ENCODE measurements at regions not wholly inside any gene's neighbourhood (a gene's known extent, or its start where the extent isn't known, plus 50 kb on each side); places are given as distances from the start of the nearest gene placed in this dataset.
"Not testable (repeated sequence)": the region's sequence is repeated elsewhere in the genome, so short reads cannot be mapped to it uniquely, and the experiment has no call there.

DNA sequence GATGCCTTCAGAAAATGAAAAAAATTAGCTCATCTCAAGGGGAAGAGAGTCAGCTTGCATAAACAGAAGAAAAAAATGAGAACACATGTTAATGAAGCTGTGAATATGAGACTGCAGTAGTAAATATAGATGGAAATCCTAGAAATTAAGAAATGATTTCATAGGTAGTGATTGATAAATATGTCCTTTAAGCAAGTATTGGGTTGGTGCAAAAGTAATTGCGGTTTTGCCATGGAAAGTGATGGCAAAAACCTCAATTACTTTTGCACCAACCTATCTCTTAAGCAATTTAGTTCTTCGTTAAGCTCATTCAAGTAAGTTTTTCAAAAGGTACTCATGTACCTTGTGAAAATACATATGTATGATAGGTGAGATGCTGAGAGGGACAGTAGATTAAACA lies 400.9 kb downstream of the SH2D1A start:
- no peaks in the 10 kb centered on the region for H3K4me1 ChIP-seq
- H3K27ac ChIP-seq = no peak overlapping the region
- DNase-seq = no peak
- no peak for ATAC-seq
- 54 to 87% (median 68%) methylated on average over 2 of the region's 2 CpGs for WGBS, 4 donors
- TF ChIP-seq, protein P1, sequence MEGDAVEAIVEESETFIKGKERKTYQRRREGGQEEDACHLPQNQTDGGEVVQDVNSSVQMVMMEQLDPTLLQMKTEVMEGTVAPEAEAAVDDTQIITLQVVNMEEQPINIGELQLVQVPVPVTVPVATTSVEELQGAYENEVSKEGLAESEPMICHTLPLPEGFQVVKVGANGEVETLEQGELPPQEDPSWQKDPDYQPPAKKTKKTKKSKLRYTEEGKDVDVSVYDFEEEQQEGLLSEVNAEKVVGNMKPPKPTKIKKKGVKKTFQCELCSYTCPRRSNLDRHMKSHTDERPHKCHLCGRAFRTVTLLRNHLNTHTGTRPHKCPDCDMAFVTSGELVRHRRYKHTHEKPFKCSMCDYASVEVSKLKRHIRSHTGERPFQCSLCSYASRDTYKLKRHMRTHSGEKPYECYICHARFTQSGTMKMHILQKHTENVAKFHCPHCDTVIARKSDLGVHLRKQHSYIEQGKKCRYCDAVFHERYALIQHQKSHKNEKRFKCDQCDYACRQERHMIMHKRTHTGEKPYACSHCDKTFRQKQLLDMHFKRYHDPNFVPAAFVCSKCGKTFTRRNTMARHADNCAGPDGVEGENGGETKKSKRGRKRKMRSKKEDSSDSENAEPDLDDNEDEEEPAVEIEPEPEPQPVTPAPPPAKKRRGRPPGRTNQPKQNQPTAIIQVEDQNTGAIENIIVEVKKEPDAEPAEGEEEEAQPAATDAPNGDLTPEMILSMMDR (IDR thresholded peaks at IDR 0.05) = no peak
- no peak for TF ChIP-seq POLR2A (IDR thresholded peaks at IDR 0.05)
- intact Hi-C loops (cut with DNase I) = no loop called here
- H3K4me3 ChIP-seq = no peak overlapping the region
- H3K36me3 ChIP-seq = no peaks in the 10 kb centered on the region
- H3K27me3 ChIP-seq = no peaks in the 10 kb centered on the region
- no peaks in the 10 kb centered on the region for H3K9me3 ChIP-seq

DNA sequence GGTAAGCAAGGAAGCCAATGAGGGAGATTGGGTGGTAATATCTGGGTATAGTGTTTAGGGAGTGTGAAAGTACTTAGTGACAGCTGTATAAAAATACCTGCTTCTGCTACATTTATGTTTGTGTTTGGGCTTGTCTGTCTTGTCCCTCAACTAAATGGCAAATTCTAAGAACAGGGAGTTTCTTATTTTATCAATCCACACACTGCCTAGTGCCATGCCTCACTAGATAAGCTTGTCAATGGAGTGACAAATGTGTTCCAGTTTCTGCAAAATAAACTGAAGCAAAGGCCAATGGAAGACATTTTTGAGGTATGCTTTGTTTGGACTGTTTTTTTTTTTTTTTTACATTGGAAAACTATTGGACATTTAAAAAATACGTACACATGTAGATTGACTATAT lies 418.0 kb downstream of the SH2D1A start:
- no peak overlapping the region for H3K4me3 ChIP-seq
- intact Hi-C loops (cut with DNase I) = no loop called here
- H3K36me3 ChIP-seq = no peaks in the 10 kb centered on the region
- no peaks in the 10 kb centered on the region for H3K9me3 ChIP-seq
- 45 to 79% (median 72%) methylated on average over 1 of the region's 1 CpG for WGBS, 4 donors
- H3K27ac ChIP-seq = no peak overlapping the region
- DNase-seq (no peak), ATAC-seq (no peak)
- TF ChIP-seq, protein P1 (IDR thresholded peaks at IDR 0.05) = no peak
- no peak for TF ChIP-seq POLR2A (IDR thresholded peaks at IDR 0.05)
- no peaks in the 10 kb centered on the region for H3K27me3 ChIP-seq
- no peaks in the 10 kb centered on the region for H3K4me1 ChIP-seq

DNA sequence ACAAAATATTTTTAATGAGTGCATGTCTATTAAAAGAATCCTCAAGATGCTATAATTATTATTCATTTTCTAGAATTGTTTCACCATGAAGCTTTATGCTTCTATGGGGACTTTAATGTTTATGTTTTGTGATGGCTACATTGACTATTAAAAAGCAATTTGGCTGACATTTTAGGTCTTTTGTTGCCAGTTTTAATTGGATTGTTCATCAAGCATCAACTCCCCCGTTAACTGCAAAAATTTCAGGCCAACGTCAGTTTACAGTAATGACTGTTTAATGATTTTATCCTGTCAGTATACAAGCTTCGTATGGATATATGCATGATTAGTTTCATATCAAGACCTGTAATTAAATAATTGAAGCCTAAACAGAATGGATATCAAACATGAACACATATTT lies 422.8 kb downstream of the SH2D1A start:
- 45 to 76% (median 66%) methylated on average over 3 of the region's 3 CpGs for WGBS, 4 donors
- Histone ChIP-seq H3K27ac (no peak overlapping the region), H3K27me3 (no peaks in the 10 kb centered on the region), H3K9me3 (no peaks in the 10 kb centered on the region), H3K4me1 (no peaks in the 10 kb centered on the region), H3K36me3 (no peaks in the 10 kb centered on the region), H3K4me3 (no peak overlapping the region)
- ATAC-seq (no peak), DNase-seq (no peak)
- TF ChIP-seq, protein P1 (IDR thresholded peaks at IDR 0.05) = no peak
- TF ChIP-seq POLR2A (IDR thresholded peaks at IDR 0.05) = no peak
- intact Hi-C loops (cut with DNase I) = no loop called here

DNA sequence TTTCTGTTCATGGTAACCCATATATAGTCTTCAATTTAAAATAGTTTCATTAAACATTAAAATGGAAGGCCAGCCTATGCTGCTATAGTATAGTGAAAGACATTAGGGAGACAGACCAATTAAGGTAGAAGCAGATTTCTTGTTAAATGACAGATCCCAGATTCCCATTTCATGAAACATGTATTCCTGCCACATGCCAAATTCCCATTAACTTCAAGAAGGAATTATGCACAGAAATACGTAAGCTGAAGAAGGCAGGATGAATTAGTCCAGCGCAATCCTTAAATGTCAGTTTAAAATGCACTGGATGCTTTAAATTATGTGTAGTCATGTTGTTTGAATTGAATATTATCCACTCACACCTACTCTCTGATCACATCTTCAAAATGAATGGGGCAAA lies 424.9 kb downstream of the SH2D1A start:
- Histone ChIP-seq H3K9me3 (no peaks in the 10 kb centered on the region), H3K4me1 (no peaks in the 10 kb centered on the region), H3K4me3 (no peak overlapping the region), H3K27ac (no peak overlapping the region), H3K27me3 (no peaks in the 10 kb centered on the region), H3K36me3 (no peaks in the 10 kb centered on the region)
- intact Hi-C loops (cut with DNase I) = no loop called here
- no peak for DNase-seq
- 89 to 97% (median 93%) methylated on average over 2 of the region's 2 CpGs for WGBS, 4 donors
- TF ChIP-seq POLR2A (IDR thresholded peaks at IDR 0.05) = no peak
- TF ChIP-seq, protein P1 (IDR thresholded peaks at IDR 0.05) = no peak
- ATAC-seq = no peak

DNA sequence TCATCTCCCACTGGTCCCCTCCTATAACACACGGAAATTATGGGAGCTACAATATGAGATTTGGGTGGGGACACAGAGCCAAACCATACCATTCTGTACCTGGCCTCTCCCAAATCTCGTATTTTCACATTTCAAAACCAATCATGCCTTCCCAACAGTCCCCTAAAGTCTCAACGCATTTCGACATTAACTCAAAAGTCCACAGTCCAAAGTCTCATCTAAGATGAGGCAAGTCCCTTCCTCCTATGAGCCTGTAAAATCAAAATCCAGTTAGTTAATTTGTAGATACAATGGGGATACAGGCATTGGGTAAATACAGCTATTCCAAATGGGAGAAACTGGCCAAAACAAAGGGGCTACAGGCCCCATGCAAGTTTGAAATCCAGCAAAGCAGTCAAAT lies 441.9 kb downstream of the SH2D1A start:
- H3K9me3 ChIP-seq; ATAC-seq; H3K27ac ChIP-seq; H3K27me3 ChIP-seq; H3K4me3 ChIP-seq; intact Hi-C loops (cut with DNase I); H3K4me1 ChIP-seq; H3K36me3 ChIP-seq; DNase-seq: not testable (repeated sequence)
- 70 to 86% (median 75%) methylated on average over 4 of the region's 4 CpGs for WGBS, 4 donors

DNA sequence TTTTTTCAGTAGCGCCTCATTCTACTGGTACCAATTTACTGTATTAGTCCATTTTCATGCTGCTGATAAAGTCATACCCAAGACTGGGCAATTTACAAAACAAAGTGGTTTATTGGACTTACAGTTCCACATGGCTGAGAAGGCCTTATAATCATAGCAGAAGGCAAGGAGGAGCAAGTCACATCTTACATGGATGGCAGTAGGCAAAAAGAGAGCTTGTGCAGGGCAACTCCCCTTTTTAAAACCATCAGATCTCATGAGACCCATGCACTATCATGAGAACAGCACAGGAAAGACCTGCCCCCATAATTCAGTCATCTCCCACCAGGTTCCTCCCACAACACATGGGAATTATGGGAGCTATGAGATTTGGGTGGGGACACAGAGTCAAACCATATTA lies 443.5 kb downstream of the SH2D1A start:
- H3K36me3 ChIP-seq; H3K27ac ChIP-seq; H3K4me1 ChIP-seq; H3K9me3 ChIP-seq; H3K4me3 ChIP-seq; H3K27me3 ChIP-seq; DNase-seq; ATAC-seq; intact Hi-C loops (cut with DNase I): not testable (repeated sequence)
- WGBS, 4 donors = 89 to 100% (median 98%) methylated on average over 1 of the region's 1 CpG

All from heart left ventricle (tissue), 16 donors.